HepG2 (cell line): ENCODE measurements at regions not wholly inside any gene's neighbourhood (a gene's known extent, or its start where the extent isn't known, plus 50 kb on each side); places are given as distances from the start of the nearest gene placed in this dataset.

Experiments used
- ATAC-seq: fragments of 200-7000 bp; cut with Tn5 transposase; 3 replicates; pipeline ENCODE4 v1.9.1; 2020; ENCODE audit warnings: mild to moderate bottlenecking, moderate library complexity
- BruUV-seq: library from RNA; stranded (reverse); fragments of 400-500 nt; replicated peaks from 2 replicates; lab custom pipeline; 2021; lab: Mats Ljungman, UMichigan
- CTCF ChIA-PET: fragments of 300-600 bp; formaldehyde crosslinking; extraction: SDS; loops from one replicate; lab custom pipeline; 2021; ENCODE audit warnings: low total read pairs, inconsistent platforms, low intra/inter-chr PET ratio; lab: Yijun Ruan, JAX
- POLR2A ChIA-PET: fragments of 350-600 bp; sonication (Branson Sonifier 250); formaldehyde crosslinking; loops from one replicate; lab custom pipeline; 2020; ENCODE audit warnings: antibody characterized with exemption, inconsistent platforms; lab: Yijun Ruan, JAX
- DNase-seq: peaks from one replicate; pipeline ENCODE4 v3.0.0-alpha.2; 2015; ENCODE audit warnings: low spot score
- FAIRE-seq: peaks from 3 replicates; lab custom pipeline; 2011; peaks lifted over from hg19 to GRCh38; lab: Jason Lieb, UNC
- H2AFZ ChIP-seq: one replicate; pipeline ENCODE4 v1.6.1; 2011; ENCODE audit warnings: low read length, inconsistent platforms
- H3K27ac ChIP-seq: fragments of 300-600 bp; 3 replicates; pipeline ENCODE4 v1.8.0; 2011; ENCODE audit warnings: mixed run types, mild to moderate bottlenecking, mixed read lengths, low read length, inconsistent platforms; ENCODE audit not compliant: insufficient read depth; ENCODE audit errors: extremely low read length
- H3K27me3 ChIP-seq, 2 experiments: fragments of 200-600 bp in 1 of 2; 2 replicates in 1 of 2; 3 replicates in 1 of 2; pipeline versions ENCODE4 v1.6.0 to v1.8.0; 2011; ENCODE audit warnings: low read length in 2 of 2, mild to moderate bottlenecking in 2 of 2, moderate library complexity in 2 of 2, inconsistent platforms in 1 of 2; ENCODE audit not compliant: insufficient read depth in 2 of 2, control insufficient read depth in 1 of 2
- H3K36me3 ChIP-seq, 2 experiments: fragments of 200-600 bp in 1 of 2; replicated peaks in 1 of 2; 2 replicates in 1 of 2; 3 replicates in 1 of 2; pipeline versions ENCODE4 v1.5.1 to v1.8.0; 2011; ENCODE audit warnings: low read length in 2 of 2, inconsistent platforms in 1 of 2; ENCODE audit not compliant: insufficient read depth in 2 of 2, control insufficient read depth in 1 of 2
- H3K4me1 ChIP-seq: 2 replicates; pipeline ENCODE4 v1.5.1; 2012; ENCODE audit warnings: low read length, inconsistent platforms; ENCODE audit not compliant: insufficient read depth
- H3K4me2 ChIP-seq: 2 replicates; pipeline ENCODE4 v1.6.0; 2011; ENCODE audit warnings: low read depth, low read length, inconsistent platforms
- H3K4me3 ChIP-seq, 3 experiments: fragments of 200-600 bp in 1 of 3; sonication (generic), shearing (Covaris generic) in 1 of 3; replicated peaks in 1 of 3; 2 replicates each; pipeline ENCODE4 v1.5.1; 2011 to 2016; ENCODE audit warnings: low read length in 3 of 3, inconsistent platforms in 2 of 3, low read depth in 2 of 3, mild to moderate bottlenecking in 2 of 3, control low read depth in 1 of 3, mixed read lengths in 1 of 3; ENCODE audit not compliant: insufficient read depth in 1 of 3
- H3K79me2 ChIP-seq: one replicate; pipeline ENCODE4 v1.6.1; 2011; ENCODE audit warnings: low read length, inconsistent platforms; ENCODE audit not compliant: insufficient read depth
- H3K9ac ChIP-seq: 2 replicates; pipeline ENCODE4 v1.6.0; 2011; ENCODE audit warnings: mild to moderate bottlenecking, low read depth, low read length, inconsistent platforms; ENCODE audit not compliant: insufficient read depth
- H3K9me3 ChIP-seq: 2 replicates; pipeline ENCODE4 v1.5.1; 2012; ENCODE audit warnings: mild to moderate bottlenecking, low read length
- H4K20me1 ChIP-seq: 2 replicates; pipeline ENCODE4 v1.6.0; 2011; ENCODE audit warnings: inconsistent platforms, mild to moderate bottlenecking, low read length, moderate library complexity; ENCODE audit not compliant: insufficient read depth
- ESRRA ChIP-seq: sonication (generic); formaldehyde crosslinking; IDR thresholded peaks from 2 replicates; pipeline ENCODE4 v1.5.1; 2020; ENCODE audit warnings: mild to moderate bottlenecking, low read depth, missing genetic modification reagents
- ETV6 ChIP-seq: sonication (generic); formaldehyde crosslinking; conservative IDR thresholded peaks from 2 replicates; pipeline ENCODE4 v1.4.0; 2020; ENCODE audit warnings: missing genetic modification reagents
- GPN1 ChIP-seq: sonication (generic); formaldehyde crosslinking; IDR thresholded peaks from 2 replicates; pipeline ENCODE4 v1.5.1; 2020; ENCODE audit warnings: missing genetic modification reagents, borderline replicate concordance
- HCFC1 ChIP-seq: fragments of 150-350 bp; IDR thresholded peaks from 2 replicates; pipeline ENCODE4 v1.6.1; 2014; ENCODE audit warnings: low read depth, low read length
- HHEX ChIP-seq: IDR thresholded peaks from 2 replicates; pipeline ENCODE4 v1.6.1; 2016; ENCODE audit warnings: control low read depth
- HMG20B ChIP-seq: conservative IDR thresholded peaks from 2 replicates; pipeline ENCODE4 v1.6.1; 2016; ENCODE audit warnings: missing genetic modification reagents, missing compliant biosample characterization
- HNRNPLL ChIP-seq: fragments of 200-400 bp; formaldehyde crosslinking; IDR thresholded peaks from 2 replicates; pipeline ENCODE4 v1.6.1; 2017; ENCODE audit warnings: mild to moderate bottlenecking, low read depth, low read length; ENCODE audit not compliant: poor library complexity, severe bottlenecking
- MEIS1 ChIP-seq: sonication (generic); formaldehyde crosslinking; IDR thresholded peaks from 2 replicates; pipeline ENCODE4 v1.9.0; 2021; ENCODE audit warnings: mild to moderate bottlenecking, missing genetic modification reagents, moderate library complexity, borderline replicate concordance
- MXD4 ChIP-seq: IDR thresholded peaks from 2 replicates; pipeline ENCODE4 v1.6.1; 2016; ENCODE audit warnings: mild to moderate bottlenecking, missing biosample characterization, missing genetic modification reagents
- PHF20 ChIP-seq: sonication (generic); formaldehyde crosslinking; IDR thresholded peaks from 2 replicates; pipeline ENCODE4 v1.5.0; 2020; ENCODE audit warnings: mild to moderate bottlenecking, missing genetic modification reagents
- POGZ ChIP-seq: sonication (generic); formaldehyde crosslinking; IDR thresholded peaks from 2 replicates; pipeline ENCODE4 v1.4.0; 2020; ENCODE audit warnings: mild to moderate bottlenecking, missing genetic modification reagents
- POLR2AphosphoS2 ChIP-seq: IDR thresholded peaks from 2 replicates; pipeline ENCODE4 v1.6.1; 2011; ENCODE audit warnings: low read depth, low read length, improper control_type of control experiment
- SRSF1 ChIP-seq: fragments of 200-400 bp; formaldehyde crosslinking; optimal IDR thresholded peaks from 2 replicates; pipeline ENCODE3; 2017; ENCODE audit warnings: mild to moderate bottlenecking, low read depth, low read length, moderate library complexity
- ZKSCAN8 ChIP-seq: IDR thresholded peaks from 2 replicates; pipeline ENCODE4 v1.6.1; 2016; ENCODE audit warnings: borderline replicate concordance, missing genetic modification reagents, missing compliant biosample characterization
- ZNF121 ChIP-seq: sonication (generic); formaldehyde crosslinking; IDR thresholded peaks from 2 replicates; pipeline ENCODE4 v1.5.0; 2020; ENCODE audit warnings: mild to moderate bottlenecking, missing genetic modification reagents
- ZNF30 ChIP-seq: sonication (generic); formaldehyde crosslinking; IDR thresholded peaks from 2 replicates; pipeline ENCODE4 v1.5.0; 2020; ENCODE audit warnings: mild to moderate bottlenecking, missing genetic modification reagents
- ZNF552 ChIP-seq: sonication (generic); formaldehyde crosslinking; IDR thresholded peaks from 2 replicates; pipeline ENCODE4 v1.9.0; 2022; ENCODE audit warnings: missing genetic modification reagents, mild to moderate bottlenecking, borderline replicate concordance
- ZNF589 ChIP-seq: sonication (generic); formaldehyde crosslinking; conservative IDR thresholded peaks from 2 replicates; pipeline ENCODE4 v1.8.0; 2022; ENCODE audit warnings: mild to moderate bottlenecking, moderate library complexity, missing genetic modification reagents
- ZNF720 ChIP-seq: sonication (generic); formaldehyde crosslinking; IDR thresholded peaks from 2 replicates; pipeline ENCODE4 v1.4.0; 2020; ENCODE audit warnings: missing genetic modification reagents
- whole genome bisulfite sequencing: methylation state at CpG from one replicate; pipeline ENCODE4 v1.1.6; 2017; ENCODE audit warnings: low lambda C conversion rate; 5-methylcytosine and 5-hydroxymethylcytosine counted together
- in situ Hi-C: cut with HindIII; loops from 2 replicates; pipeline ENCODE4 v1.10.0; 2017; ENCODE audit warnings: low pct_unique_long_range_greater_than_20kb; ENCODE audit not compliant: extremely low pct_ligation_motif_present
- intact Hi-C: fragments of 100-400 bp; cut with micrococcal nuclease; formaldehyde crosslinking; loops from one replicate; pipeline ENCODE4 v1.10.0; 2022; ENCODE audit not compliant: unreplicated experiment
- TF ChIP-seq, protein P1 (sequence below): IDR thresholded peaks from 2 replicates; pipeline ENCODE4 v1.6.1; 2012; ENCODE audit warnings: inconsistent platforms
- TF ChIP-seq, protein P2 (sequence below): sonication (generic); formaldehyde crosslinking; IDR thresholded peaks from 2 replicates; pipeline ENCODE4 v1.4.0; 2020; ENCODE audit warnings: missing genetic modification reagents, borderline replicate concordance

DNA sequence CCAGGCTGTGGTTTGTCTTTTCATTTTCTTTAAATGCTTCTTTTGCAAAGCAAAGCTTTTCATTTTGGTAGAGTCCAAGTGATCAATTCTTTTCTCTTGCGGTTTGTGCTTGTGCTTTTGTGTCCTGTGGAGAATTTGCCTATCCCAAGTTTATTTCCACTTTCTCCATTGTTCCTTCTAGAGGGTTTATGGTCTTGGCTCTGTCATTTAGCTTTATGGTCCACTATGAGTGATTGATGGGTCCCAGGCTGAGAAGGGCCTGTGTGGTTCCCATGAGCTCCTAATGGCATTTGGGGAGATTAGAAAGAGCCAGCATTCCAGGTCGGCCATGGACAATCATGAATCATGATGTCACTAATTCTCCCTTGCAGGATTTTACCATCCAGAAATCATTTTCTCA is 86.5 kb downstream of the CPZ start (continued):
- no peak for TF ChIP-seq ETV6 (CRISPR knock-in tag)
- no peak for TF ChIP-seq ZKSCAN8 (CRISPR knock-in tag)

DNA sequence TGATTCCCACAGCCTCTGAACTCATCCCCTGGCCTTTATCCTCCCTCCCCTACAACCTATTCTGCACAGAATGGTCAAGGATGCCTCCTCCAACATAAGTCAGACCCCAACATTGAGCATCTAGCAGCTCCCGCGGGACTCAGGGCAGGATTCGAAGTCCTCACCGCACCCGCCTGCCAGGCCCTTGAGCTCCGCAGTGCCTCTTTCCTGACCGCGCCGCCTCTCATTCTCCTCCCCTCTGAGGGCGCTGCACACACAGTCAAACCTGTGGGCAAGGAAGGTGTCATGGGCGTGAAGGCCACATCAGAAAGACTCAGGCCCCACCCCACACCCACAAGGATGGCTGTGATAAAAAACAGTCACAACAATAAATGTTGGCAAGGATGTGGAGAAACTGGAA is 84.1 kb downstream of the CPZ start:
- H3K27ac ChIP-seq: no peak overlapping the region
- BruUV-seq: no TSS peak
- FAIRE-seq: no peak
- H3K4me1 ChIP-seq: no peaks in the 10 kb centered on the region
- no peak overlapping the region for H3K4me2 ChIP-seq
- no peaks in the 10 kb centered on the region for H3K36me3 ChIP-seq
- intact Hi-C loops (no loop called here), in situ Hi-C loops (no loop called here)
- no peaks in the 10 kb centered on the region for H3K79me2 ChIP-seq
- CTCF ChIA-PET: no interaction called here
- H3K9ac ChIP-seq: no peak overlapping the region
- H3K9me3 ChIP-seq: no peaks in the 10 kb centered on the region
- ATAC-seq: no peak
- POLR2A ChIA-PET: no interaction called here
- 51% methylated on average over 11 of the region's 11 CpGs for WGBS
- TF ChIP-seq HMG20B (CRISPR knock-in tag) (no peak), POLR2AphosphoS2 (no peak), PHF20 (CRISPR knock-in tag) (no peak), HNRNPLL (no peak), ZNF30 (CRISPR knock-in tag) (no peak), POGZ (CRISPR knock-in tag) (no peak), ZNF121 (CRISPR knock-in tag) (no peak), HCFC1 (no peak), SRSF1 (no peak), GPN1 (CRISPR knock-in tag) (no peak), MEIS1 (no peak), ZNF589 (no peak), ZNF720 (CRISPR knock-in tag) (no peak), HHEX (CRISPR knock-in tag) (no peak), ZNF552 (CRISPR knock-in tag) (no peak), ESRRA (no peak), MXD4 (CRISPR knock-in tag) (no peak)
- TF ChIP-seq, protein P1, sequence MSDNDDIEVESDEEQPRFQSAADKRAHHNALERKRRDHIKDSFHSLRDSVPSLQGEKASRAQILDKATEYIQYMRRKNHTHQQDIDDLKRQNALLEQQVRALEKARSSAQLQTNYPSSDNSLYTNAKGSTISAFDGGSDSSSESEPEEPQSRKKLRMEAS: no peak
- TF ChIP-seq, protein P2, sequence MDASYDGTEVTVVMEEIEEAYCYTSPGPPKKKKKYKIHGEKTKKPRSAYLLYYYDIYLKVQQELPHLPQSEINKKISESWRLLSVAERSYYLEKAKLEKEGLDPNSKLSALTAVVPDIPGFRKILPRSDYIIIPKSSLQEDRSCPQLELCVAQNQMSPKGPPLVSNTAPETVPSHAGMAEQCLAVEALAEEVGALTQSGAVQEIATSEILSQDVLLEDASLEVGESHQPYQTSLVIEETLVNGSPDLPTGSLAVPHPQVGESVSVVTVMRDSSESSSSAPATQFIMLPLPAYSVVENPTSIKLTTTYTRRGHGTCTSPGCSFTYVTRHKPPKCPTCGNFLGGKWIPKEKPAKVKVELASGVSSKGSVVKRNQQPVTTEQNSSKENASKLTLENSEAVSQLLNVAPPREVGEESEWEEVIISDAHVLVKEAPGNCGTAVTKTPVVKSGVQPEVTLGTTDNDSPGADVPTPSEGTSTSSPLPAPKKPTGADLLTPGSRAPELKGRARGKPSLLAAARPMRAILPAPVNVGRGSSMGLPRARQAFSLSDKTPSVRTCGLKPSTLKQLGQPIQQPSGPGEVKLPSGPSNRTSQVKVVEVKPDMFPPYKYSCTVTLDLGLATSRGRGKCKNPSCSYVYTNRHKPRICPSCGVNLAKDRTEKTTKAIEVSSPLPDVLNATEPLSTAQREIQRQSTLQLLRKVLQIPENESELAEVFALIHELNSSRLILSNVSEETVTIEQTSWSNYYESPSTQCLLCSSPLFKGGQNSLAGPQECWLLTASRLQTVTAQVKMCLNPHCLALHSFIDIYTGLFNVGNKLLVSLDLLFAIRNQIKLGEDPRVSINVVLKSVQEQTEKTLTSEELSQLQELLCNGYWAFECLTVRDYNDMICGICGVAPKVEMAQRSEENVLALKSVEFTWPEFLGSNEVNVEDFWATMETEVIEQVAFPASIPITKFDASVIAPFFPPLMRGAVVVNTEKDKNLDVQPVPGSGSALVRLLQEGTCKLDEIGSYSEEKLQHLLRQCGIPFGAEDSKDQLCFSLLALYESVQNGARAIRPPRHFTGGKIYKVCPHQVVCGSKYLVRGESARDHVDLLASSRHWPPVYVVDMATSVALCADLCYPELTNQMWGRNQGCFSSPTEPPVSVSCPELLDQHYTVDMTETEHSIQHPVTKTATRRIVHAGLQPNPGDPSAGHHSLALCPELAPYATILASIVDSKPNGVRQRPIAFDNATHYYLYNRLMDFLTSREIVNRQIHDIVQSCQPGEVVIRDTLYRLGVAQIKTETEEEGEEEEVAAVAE (CRISPR knock-in tag): no peak
- peaks cover 0 to 19% of the 10 kb centered on the region in 2 experiments; a peak in 2 of 5 replicates for H3K27me3 ChIP-seq
- H2AFZ ChIP-seq: no peak overlapping the region
- no peak for DNase-seq
- H3K4me3 ChIP-seq: no peak overlapping the region
- no peaks in the 10 kb centered on the region for H4K20me1 ChIP-seq
